GM23338 (cell line): ENCODE measurements at regions not wholly inside any gene's neighbourhood (a gene's known extent, or its start where the extent isn't known, plus 50 kb on each side); places are given as distances from the start of the nearest gene placed in this dataset.

Source experiments
- ATAC-seq: fragments of 200-7000 bp; cut with Tn5 transposase; 3 replicates; pipeline ENCODE4 v1.9.1; 2020
- DNase-seq: peaks from one replicate; pipeline ENCODE4 v3.0.0-alpha.2; 2015; ENCODE audit warnings: low spot score
- H2AFZ ChIP-seq: fragments of 200-600 bp; sonication (generic); 2 replicates; pipeline ENCODE4 v1.8.0; 2016; ENCODE audit warnings: antibody characterized with exemption, mild to moderate bottlenecking, moderate library complexity
- H3F3A ChIP-seq: fragments of 200-600 bp; sonication (generic); replicated peaks from 2 replicates; pipeline ENCODE4 v1.8.0; 2017; ENCODE audit warnings: antibody characterized with exemption, mixed run types, low read depth
- H3K27ac ChIP-seq: fragments of 200-600 bp; sonication (generic); 2 replicates; pipeline ENCODE4 v1.6.1; 2016; ENCODE audit warnings: low read depth
- H3K27me3 ChIP-seq: fragments of 200-600 bp; sonication (generic); 2 replicates; pipeline ENCODE4 v1.8.0; 2016; ENCODE audit warnings: mild to moderate bottlenecking, mixed run types, moderate library complexity; ENCODE audit not compliant: insufficient read depth
- H3K36me3 ChIP-seq: fragments of 200-600 bp; sonication (generic); 2 replicates; pipeline ENCODE4 v1.8.0; 2016; ENCODE audit warnings: mild to moderate bottlenecking; ENCODE audit not compliant: insufficient read depth
- H3K4me1 ChIP-seq: fragments of 200-600 bp; sonication (generic); 2 replicates; pipeline ENCODE4 v1.8.0; 2016; ENCODE audit warnings: mild to moderate bottlenecking, moderate library complexity; ENCODE audit not compliant: insufficient read depth
- H3K4me2 ChIP-seq: fragments of 200-600 bp; sonication (generic); 2 replicates; pipeline ENCODE4 v1.7.1; 2017; ENCODE audit warnings: mixed run types
- H3K4me3 ChIP-seq: fragments of 200-600 bp; sonication (generic); 2 replicates; pipeline ENCODE4 v1.6.1; 2016; ENCODE audit warnings: mixed run types
- H3K79me2 ChIP-seq: fragments of 200-600 bp; sonication (generic); replicated peaks from 2 replicates; pipeline ENCODE4 v1.8.0; 2017; ENCODE audit warnings: mild to moderate bottlenecking; ENCODE audit not compliant: insufficient read depth
- H3K9me2 ChIP-seq: fragments of 200-600 bp; sonication (generic); 2 replicates; pipeline ENCODE4 v1.8.0; 2017; ENCODE audit not compliant: insufficient read depth
- H4K20me1 ChIP-seq: fragments of 200-600 bp; sonication (generic); replicated peaks from 2 replicates; pipeline ENCODE4 v1.8.0; 2017; ENCODE audit warnings: mild to moderate bottlenecking; ENCODE audit not compliant: insufficient read depth
- H3K27ac Mint-ChIP-seq: 2 replicates; pipeline ENCODE4 v1.8.0; 2020; ENCODE audit warnings: inconsistent platforms, mild to moderate bottlenecking, moderate library complexity, mixed read lengths
- H3K27me3 Mint-ChIP-seq: 3 replicates; pipeline ENCODE4 v1.8.0; 2022; ENCODE audit warnings: low read depth, mild to moderate bottlenecking, moderate library complexity, mixed read lengths, inconsistent platforms; ENCODE audit not compliant: insufficient read depth, poor library complexity
- H3K36me3 Mint-ChIP-seq: 3 replicates; pipeline ENCODE4 v1.8.0; 2021; ENCODE audit warnings: low read depth, mild to moderate bottlenecking, inconsistent platforms, moderate library complexity, mixed read lengths
- H3K4me1 Mint-ChIP-seq: 3 replicates; pipeline ENCODE4 v1.8.0; 2020; ENCODE audit warnings: mild to moderate bottlenecking, inconsistent platforms, mixed read lengths
- H3K4me3 Mint-ChIP-seq: 3 replicates; pipeline ENCODE4 v1.8.0; 2021; ENCODE audit warnings: moderate library complexity, mild to moderate bottlenecking, inconsistent platforms, mixed read lengths
- H3K9me3 Mint-ChIP-seq: 3 replicates; pipeline ENCODE4 v1.8.0; 2020; ENCODE audit warnings: moderate library complexity, mild to moderate bottlenecking, inconsistent platforms, mixed read lengths
- CREB1 ChIP-seq: fragments of 250-450 bp; sonication (Bioruptor Pico); IDR thresholded peaks from 2 replicates; pipeline ENCODE4 v1.5.0; 2020; ENCODE audit warnings: low read depth, mild to moderate bottlenecking, moderate library complexity
- EZH2phosphoT487 ChIP-seq: fragments of 200-600 bp; sonication (generic); IDR thresholded peaks from one replicate; pipeline ENCODE4 v1.8.1; 2018; ENCODE audit warnings: antibody characterized with exemption; ENCODE audit not compliant: unreplicated experiment
- JUNB ChIP-seq: IDR thresholded peaks from one replicate; pipeline ENCODE4 v1.6.1; 2016; ENCODE audit warnings: antibody characterized with exemption; ENCODE audit not compliant: unreplicated experiment
- NANOG ChIP-seq: IDR thresholded peaks from 2 replicates; pipeline ENCODE4 v1.6.1; 2016; ENCODE audit warnings: antibody characterized with exemption, borderline replicate concordance
- ZNF114 ChIP-seq: fragments of 250-450 bp; sonication (Bioruptor Pico); IDR thresholded peaks from 2 replicates; pipeline ENCODE4 v1.5.0; 2020; ENCODE audit warnings: mild to moderate bottlenecking, moderate library complexity
- TF ChIP-seq, protein P1 (sequence below): fragments of 250-450 bp; sonication (Bioruptor Pico); IDR thresholded peaks from 2 replicates; pipeline ENCODE4 v1.5.0; 2020; ENCODE audit warnings: mild to moderate bottlenecking, moderate library complexity
- TF ChIP-seq, protein P2 (sequence below), 2 experiments: fragments of 200-600 bp in 1 of 2; sonication (generic) in 1 of 2; conservative IDR thresholded peaks; 2 replicates each; pipeline versions ENCODE4 v1.5.1 to v1.6.1; 2016 to 2017; ENCODE audit warnings: antibody characterized with exemption in 2 of 2, low read depth in 2 of 2, mild to moderate bottlenecking in 2 of 2, moderate library complexity in 1 of 2
- TF ChIP-seq, protein P3 (sequence below): IDR thresholded peaks from 2 replicates; pipeline ENCODE4 v1.6.1; 2016; ENCODE audit warnings: antibody characterized with exemption

DNA sequence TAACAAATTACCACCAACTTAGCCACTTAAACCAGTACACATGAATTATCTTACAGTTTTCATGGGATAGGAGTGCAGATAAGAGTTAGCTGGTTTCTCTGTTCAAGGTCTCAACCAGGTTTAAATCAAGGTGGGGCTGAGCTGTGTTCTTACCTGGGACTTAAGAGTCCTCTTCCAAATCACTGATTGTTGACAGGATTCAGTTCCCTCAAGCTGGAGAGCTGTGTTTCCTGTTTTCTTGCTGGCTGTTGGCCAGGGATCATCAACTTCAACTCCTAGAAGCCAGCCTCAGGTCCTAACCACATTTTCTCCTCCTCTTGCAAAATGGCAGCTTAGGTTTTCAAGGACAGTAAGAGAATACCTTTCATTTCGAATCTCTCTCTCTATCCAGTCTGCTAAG is 123.8 kb upstream of the CHRM3 start (continued):
- TF ChIP-seq, protein P1, sequence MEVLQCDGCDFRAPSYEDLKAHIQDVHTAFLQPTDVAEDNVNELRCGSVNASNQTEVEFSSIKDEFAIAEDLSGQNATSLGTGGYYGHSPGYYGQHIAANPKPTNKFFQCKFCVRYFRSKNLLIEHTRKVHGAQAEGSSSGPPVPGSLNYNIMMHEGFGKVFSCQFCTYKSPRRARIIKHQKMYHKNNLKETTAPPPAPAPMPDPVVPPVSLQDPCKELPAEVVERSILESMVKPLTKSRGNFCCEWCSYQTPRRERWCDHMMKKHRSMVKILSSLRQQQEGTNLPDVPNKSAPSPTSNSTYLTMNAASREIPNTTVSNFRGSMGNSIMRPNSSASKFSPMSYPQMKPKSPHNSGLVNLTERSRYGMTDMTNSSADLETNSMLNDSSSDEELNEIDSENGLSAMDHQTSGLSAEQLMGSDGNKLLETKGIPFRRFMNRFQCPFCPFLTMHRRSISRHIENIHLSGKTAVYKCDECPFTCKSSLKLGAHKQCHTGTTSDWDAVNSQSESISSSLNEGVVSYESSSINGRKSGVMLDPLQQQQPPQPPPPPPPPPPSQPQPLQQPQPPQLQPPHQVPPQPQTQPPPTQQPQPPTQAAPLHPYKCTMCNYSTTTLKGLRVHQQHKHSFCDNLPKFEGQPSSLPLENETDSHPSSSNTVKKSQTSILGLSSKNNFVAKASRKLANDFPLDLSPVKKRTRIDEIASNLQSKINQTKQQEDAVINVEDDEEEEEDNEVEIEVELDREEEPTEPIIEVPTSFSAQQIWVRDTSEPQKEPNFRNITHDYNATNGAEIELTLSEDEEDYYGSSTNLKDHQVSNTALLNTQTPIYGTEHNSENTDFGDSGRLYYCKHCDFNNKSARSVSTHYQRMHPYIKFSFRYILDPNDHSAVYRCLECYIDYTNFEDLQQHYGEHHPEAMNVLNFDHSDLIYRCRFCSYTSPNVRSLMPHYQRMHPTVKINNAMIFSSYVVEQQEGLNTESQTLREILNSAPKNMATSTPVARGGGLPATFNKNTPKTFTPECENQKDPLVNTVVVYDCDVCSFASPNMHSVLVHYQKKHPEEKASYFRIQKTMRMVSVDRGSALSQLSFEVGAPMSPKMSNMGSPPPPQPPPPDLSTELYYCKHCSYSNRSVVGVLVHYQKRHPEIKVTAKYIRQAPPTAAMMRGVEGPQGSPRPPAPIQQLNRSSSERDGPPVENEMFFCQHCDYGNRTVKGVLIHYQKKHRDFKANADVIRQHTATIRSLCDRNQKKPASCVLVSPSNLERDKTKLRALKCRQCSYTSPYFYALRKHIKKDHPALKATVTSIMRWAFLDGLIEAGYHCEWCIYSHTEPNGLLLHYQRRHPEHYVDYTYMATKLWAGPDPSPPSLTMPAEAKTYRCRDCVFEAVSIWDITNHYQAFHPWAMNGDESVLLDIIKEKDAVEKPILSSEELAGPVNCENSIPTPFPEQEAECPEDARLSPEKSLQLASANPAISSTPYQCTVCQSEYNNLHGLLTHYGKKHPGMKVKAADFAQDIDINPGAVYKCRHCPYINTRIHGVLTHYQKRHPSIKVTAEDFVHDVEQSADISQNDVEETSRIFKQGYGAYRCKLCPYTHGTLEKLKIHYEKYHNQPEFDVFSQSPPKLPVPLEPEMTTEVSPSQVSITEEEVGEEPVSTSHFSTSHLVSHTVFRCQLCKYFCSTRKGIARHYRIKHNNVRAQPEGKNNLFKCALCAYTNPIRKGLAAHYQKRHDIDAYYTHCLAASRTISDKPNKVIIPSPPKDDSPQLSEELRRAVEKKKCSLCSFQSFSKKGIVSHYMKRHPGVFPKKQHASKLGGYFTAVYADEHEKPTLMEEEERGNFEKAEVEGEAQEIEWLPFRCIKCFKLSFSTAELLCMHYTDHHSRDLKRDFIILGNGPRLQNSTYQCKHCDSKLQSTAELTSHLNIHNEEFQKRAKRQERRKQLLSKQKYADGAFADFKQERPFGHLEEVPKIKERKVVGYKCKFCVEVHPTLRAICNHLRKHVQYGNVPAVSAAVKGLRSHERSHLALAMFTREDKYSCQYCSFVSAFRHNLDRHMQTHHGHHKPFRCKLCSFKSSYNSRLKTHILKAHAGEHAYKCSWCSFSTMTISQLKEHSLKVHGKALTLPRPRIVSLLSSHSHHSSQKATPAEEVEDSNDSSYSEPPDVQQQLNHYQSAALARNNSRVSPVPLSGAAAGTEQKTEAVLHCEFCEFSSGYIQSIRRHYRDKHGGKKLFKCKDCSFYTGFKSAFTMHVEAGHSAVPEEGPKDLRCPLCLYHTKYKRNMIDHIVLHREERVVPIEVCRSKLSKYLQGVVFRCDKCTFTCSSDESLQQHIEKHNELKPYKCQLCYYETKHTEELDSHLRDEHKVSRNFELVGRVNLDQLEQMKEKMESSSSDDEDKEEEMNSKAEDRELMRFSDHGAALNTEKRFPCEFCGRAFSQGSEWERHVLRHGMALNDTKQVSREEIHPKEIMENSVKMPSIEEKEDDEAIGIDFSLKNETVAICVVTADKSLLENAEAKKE (CRISPR knock-in tag), result no peak
- TF ChIP-seq, protein P2, sequence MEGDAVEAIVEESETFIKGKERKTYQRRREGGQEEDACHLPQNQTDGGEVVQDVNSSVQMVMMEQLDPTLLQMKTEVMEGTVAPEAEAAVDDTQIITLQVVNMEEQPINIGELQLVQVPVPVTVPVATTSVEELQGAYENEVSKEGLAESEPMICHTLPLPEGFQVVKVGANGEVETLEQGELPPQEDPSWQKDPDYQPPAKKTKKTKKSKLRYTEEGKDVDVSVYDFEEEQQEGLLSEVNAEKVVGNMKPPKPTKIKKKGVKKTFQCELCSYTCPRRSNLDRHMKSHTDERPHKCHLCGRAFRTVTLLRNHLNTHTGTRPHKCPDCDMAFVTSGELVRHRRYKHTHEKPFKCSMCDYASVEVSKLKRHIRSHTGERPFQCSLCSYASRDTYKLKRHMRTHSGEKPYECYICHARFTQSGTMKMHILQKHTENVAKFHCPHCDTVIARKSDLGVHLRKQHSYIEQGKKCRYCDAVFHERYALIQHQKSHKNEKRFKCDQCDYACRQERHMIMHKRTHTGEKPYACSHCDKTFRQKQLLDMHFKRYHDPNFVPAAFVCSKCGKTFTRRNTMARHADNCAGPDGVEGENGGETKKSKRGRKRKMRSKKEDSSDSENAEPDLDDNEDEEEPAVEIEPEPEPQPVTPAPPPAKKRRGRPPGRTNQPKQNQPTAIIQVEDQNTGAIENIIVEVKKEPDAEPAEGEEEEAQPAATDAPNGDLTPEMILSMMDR (conservative IDR thresholded peaks at IDR 0.05; ENCODE audit: low read depth in 2 of 2), result no peak
- no peak for TF ChIP-seq NANOG
- no peak for TF ChIP-seq EZH2phosphoT487

DNA sequence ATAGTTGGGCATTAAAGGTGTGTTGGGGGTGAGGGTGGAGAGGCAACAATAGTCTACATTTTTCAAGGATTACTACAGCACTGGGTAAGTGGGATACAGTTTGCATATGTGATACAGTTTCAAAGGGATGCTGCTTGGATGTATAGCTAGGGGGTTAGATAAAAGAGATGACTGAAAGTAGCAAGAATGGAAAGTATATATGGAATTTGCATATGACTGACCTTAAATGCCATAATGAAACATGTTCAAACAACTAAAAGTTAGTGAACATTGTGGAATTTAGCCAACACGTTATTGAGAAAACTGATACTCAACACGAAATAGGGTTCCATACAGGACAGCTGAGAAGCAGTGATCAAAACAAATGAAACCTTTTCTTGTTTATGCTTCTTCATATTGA is 124.8 kb upstream of the CHRM3 start:
- Histone ChIP-seq H3K4me2 (no peak overlapping the region), H3K79me2 (no peaks in the 10 kb centered on the region), H3K27me3 (no peaks in the 10 kb centered on the region), H2AFZ (no peak overlapping the region), H3K4me3 (no peak overlapping the region), H3K27ac (no peak overlapping the region), H3F3A (no peaks in the 10 kb centered on the region), H4K20me1 (no peaks in the 10 kb centered on the region), H3K9me2 (0 out of 2 replicates have a peak, but pooled peaks cover 4% of the 10 kb centered on the region), H3K36me3 (no peaks in the 10 kb centered on the region), H3K4me1 (0 out of 2 replicates have a peak, but pooled peaks cover 7% of the 10 kb centered on the region)
- Mint-ChIP-seq H3K27ac (no peak overlapping the region), H3K9me3 (peaks cover 8% of the 10 kb centered on the region; the same call in 2 of the 3 replicates), H3K4me1 (peaks cover 3% of the 10 kb centered on the region; the same call in 1 of the 3 replicates), H3K36me3 (peaks cover 10% of the 10 kb centered on the region), H3K27me3 (peaks cover 4% of the 10 kb centered on the region), H3K4me3 (no peak overlapping the region)
- no peak for ATAC-seq
- TF ChIP-seq JUNB (no peak), ZNF114 (CRISPR knock-in tag) (no peak), CREB1 (no peak)
- TF ChIP-seq, protein P3, sequence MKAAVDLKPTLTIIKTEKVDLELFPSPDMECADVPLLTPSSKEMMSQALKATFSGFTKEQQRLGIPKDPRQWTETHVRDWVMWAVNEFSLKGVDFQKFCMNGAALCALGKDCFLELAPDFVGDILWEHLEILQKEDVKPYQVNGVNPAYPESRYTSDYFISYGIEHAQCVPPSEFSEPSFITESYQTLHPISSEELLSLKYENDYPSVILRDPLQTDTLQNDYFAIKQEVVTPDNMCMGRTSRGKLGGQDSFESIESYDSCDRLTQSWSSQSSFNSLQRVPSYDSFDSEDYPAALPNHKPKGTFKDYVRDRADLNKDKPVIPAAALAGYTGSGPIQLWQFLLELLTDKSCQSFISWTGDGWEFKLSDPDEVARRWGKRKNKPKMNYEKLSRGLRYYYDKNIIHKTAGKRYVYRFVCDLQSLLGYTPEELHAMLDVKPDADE, result no peak
- no peak for DNase-seq
